Neuronal stem cell (in vitro differentiated cells): ENCODE measurements at regions not wholly inside any gene's neighbourhood (a gene's known extent, or its start where the extent isn't known, plus 50 kb on each side); places are given as distances from the start of the nearest gene placed in this dataset.

Experiments
- DNase-seq: peaks from one replicate; pipeline ENCODE4 v3.0.0-alpha.2; 2013; ENCODE audit warnings: low spot score
- H2AFZ ChIP-seq: one replicate; pipeline ENCODE4 v1.6.1; 2013; ENCODE audit warnings: mild to moderate bottlenecking, low read length, inconsistent platforms
- H2AK5ac ChIP-seq: 2 replicates; pipeline ENCODE4 v1.6.1; 2013; ENCODE audit warnings: low read depth, mild to moderate bottlenecking, inconsistent platforms, low read length, moderate library complexity, mixed read lengths
- H2BK120ac ChIP-seq: 2 replicates; pipeline ENCODE4 v1.6.1; 2013; ENCODE audit warnings: low read depth, mild to moderate bottlenecking, inconsistent platforms, low read length, moderate library complexity, mixed read lengths
- H2BK12ac ChIP-seq: one replicate; pipeline ENCODE4 v1.6.1; 2013; ENCODE audit warnings: low read length, inconsistent platforms
- H2BK15ac ChIP-seq: 2 replicates; pipeline ENCODE4 v1.6.1; 2013; ENCODE audit warnings: mild to moderate bottlenecking, low read length, inconsistent platforms, mixed read lengths
- H2BK5ac ChIP-seq: one replicate; pipeline ENCODE4 v1.6.1; 2013; ENCODE audit warnings: inconsistent platforms, mild to moderate bottlenecking, low read length, moderate library complexity
- H3K14ac ChIP-seq: one replicate; pipeline ENCODE4 v1.6.1; 2013; ENCODE audit warnings: low read length, inconsistent platforms
- H3K18ac ChIP-seq: 2 replicates; pipeline ENCODE4 v1.6.1; 2013; ENCODE audit warnings: low read length, inconsistent platforms
- H3K23ac ChIP-seq: 2 replicates; pipeline ENCODE4 v1.6.1; 2013; ENCODE audit warnings: low read depth, mild to moderate bottlenecking, mixed read lengths, low read length, inconsistent platforms; ENCODE audit not compliant: poor library complexity
- H3K27ac ChIP-seq: replicated peaks from 3 replicates; pipeline ENCODE4 v1.5.1; 2013; ENCODE audit warnings: low read length, inconsistent platforms
- H3K27me3 ChIP-seq, 3 experiments: 2 replicates each; pipeline ENCODE4 v1.6.1; 2013; ENCODE audit warnings: low read length in 3 of 3, mild to moderate bottlenecking in 2 of 3, inconsistent platforms in 1 of 3, low read depth in 1 of 3, mixed read lengths in 1 of 3, moderate library complexity in 1 of 3; ENCODE audit not compliant: control insufficient read depth in 3 of 3, insufficient read depth in 3 of 3
- H3K36me3 ChIP-seq, 2 donors: replicated peaks in 1 of 2; 2 replicates each; pipeline ENCODE4 v1.6.1; 2013; ENCODE audit warnings: low read length in 2 of 2; ENCODE audit not compliant: control insufficient read depth in 2 of 2, insufficient read depth in 2 of 2
- H3K4ac ChIP-seq: 2 replicates; pipeline ENCODE4 v1.6.1; 2013; ENCODE audit warnings: inconsistent platforms, mild to moderate bottlenecking, low read length, moderate library complexity
- H3K4me1 ChIP-seq, 2 donors: 1 replicate in 1 of 2; 2 replicates in 1 of 2; pipeline ENCODE4 v1.6.1; 2013; ENCODE audit warnings: low read length in 2 of 2, low read depth in 1 of 2; ENCODE audit not compliant: control insufficient read depth in 2 of 2, insufficient read depth in 1 of 2
- H3K4me2 ChIP-seq: one replicate; pipeline ENCODE4 v1.6.1; 2013; ENCODE audit warnings: mild to moderate bottlenecking, low read length, inconsistent platforms; ENCODE audit not compliant: insufficient read depth, poor library complexity, severe bottlenecking
- H3K4me3 ChIP-seq, 2 donors: 2 replicates each; pipeline ENCODE4 v1.5.1; 2013; ENCODE audit warnings: low read length in 2 of 2, mild to moderate bottlenecking in 2 of 2, inconsistent platforms in 1 of 2, moderate library complexity in 1 of 2
- H3K79me1 ChIP-seq: one replicate; pipeline ENCODE4 v1.6.1; 2013; ENCODE audit warnings: low read depth, mild to moderate bottlenecking, inconsistent platforms, low read length, moderate library complexity
- H3K9ac ChIP-seq: one replicate; pipeline ENCODE4 v1.6.1; 2013; ENCODE audit warnings: mild to moderate bottlenecking, low read depth, low read length, inconsistent platforms; ENCODE audit not compliant: poor library complexity
- H3K9me3 ChIP-seq, 2 donors: replicated peaks in 1 of 2; 2 replicates each; pipeline versions ENCODE3 to v1.6.1; 2013; ENCODE audit warnings: low read length in 2 of 2, mild to moderate bottlenecking in 2 of 2, inconsistent platforms in 1 of 2, low read depth in 1 of 2, mixed read lengths in 1 of 2, moderate library complexity in 1 of 2; ENCODE audit not compliant: control insufficient read depth in 2 of 2, insufficient read depth in 1 of 2
- H4K8ac ChIP-seq: one replicate; pipeline ENCODE4 v1.6.1; 2013; ENCODE audit warnings: low read depth, mild to moderate bottlenecking, inconsistent platforms, low read length, moderate library complexity
- H4K91ac ChIP-seq: one replicate; pipeline ENCODE4 v1.6.1; 2013; ENCODE audit warnings: low read length, low read depth, mild to moderate bottlenecking, inconsistent platforms; ENCODE audit not compliant: poor library complexity
- WGBS, 2 donors: extraction: QIAGEN DNeasy Blood & Tissue Kit; methylation state at CpG; one replicate each; pipeline ENCODE4 v1.1.7; 2013; ENCODE audit warnings: missing lambda C conversion rate in 2 of 2, mixed read lengths in 1 of 2; ENCODE audit not compliant: insufficient read length in 2 of 2, insufficient replicate concordance in 1 of 2; ENCODE audit errors: extremely low coverage in 2 of 2; 5-methylcytosine and 5-hydroxymethylcytosine counted together

- H3K23ac ChIP-seq, result no peak overlapping the region
- H2AFZ ChIP-seq, result no peak overlapping the region
- H2BK15ac ChIP-seq, result no peak overlapping the region
- no peak overlapping the region for H2BK12ac ChIP-seq
- no peaks in the 10 kb centered on the region for H3K79me1 ChIP-seq
- no peak overlapping the region for H4K91ac ChIP-seq
- H3K4me1 ChIP-seq, result peaks cover 0 to 2% of the 10 kb centered on the region in 2 donors
- H3K4ac ChIP-seq, result no peak overlapping the region
- no peak overlapping the region for H3K4me3 ChIP-seq
- no peaks in the 10 kb centered on the region for H3K9me3 ChIP-seq
- H2AK5ac ChIP-seq, result peak overlapping the region; percentile 24
- H3K27me3 ChIP-seq, result no peaks in the 10 kb centered on the region
- no peak overlapping the region for H2BK120ac ChIP-seq
- no peak overlapping the region for H3K9ac ChIP-seq
- H2BK5ac ChIP-seq, result no peak overlapping the region
- no peak overlapping the region for H3K27ac ChIP-seq
- no peak overlapping the region for H4K8ac ChIP-seq
- H3K36me3 ChIP-seq, result no peaks in the 10 kb centered on the region
- DNase-seq, result no peak
- H3K14ac ChIP-seq, result no peak overlapping the region
- WGBS, 2 donors, result no CpG with 5 or more reads among the region's 14 CpGs
- no peak overlapping the region for H3K4me2 ChIP-seq
- H3K18ac ChIP-seq, result no peak overlapping the region
Measured at GRCh38 chr9:91073811-91074771, 272.5 kb downstream of the SYK start.

DNA sequence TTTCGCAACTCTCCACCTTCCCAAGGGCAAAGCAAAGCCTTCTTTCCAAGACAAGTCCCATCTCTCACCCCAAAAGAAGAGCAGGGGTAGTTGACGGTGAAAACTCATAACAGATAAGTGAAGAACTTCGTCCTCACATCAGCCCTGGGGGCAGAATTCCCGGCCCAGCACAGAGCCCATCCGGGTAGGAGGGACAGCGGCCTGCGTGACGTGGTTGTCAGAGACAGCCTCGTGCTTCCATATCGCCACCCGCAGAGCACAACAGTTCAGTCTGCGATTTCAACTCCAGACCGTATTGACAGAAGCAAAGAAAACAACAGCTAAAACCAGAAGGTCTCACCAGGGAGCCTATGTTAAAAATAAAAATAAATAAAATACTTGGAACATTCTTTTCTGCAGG, 273.2 kb downstream of the SYK start:
- Histone ChIP-seq H3K18ac (no peak overlapping the region), H3K4me3 (no peak overlapping the region), H3K14ac (no peak overlapping the region), H2BK120ac (no peak overlapping the region), H3K27ac (no peak overlapping the region), H3K4me2 (no peak overlapping the region), H4K8ac (no peak overlapping the region), H2AK5ac (no peak overlapping the region), H3K27me3 (no peaks in the 10 kb centered on the region), H3K4ac (no peak overlapping the region), H3K23ac (no peak overlapping the region), H4K91ac (no peak overlapping the region), H3K9ac (no peak overlapping the region), H2BK15ac (no peak overlapping the region), H3K4me1 (peaks cover 0 to 2% of the 10 kb centered on the region in 2 donors), H3K9me3 (no peaks in the 10 kb centered on the region), H2AFZ (no peak overlapping the region), H3K79me1 (no peaks in the 10 kb centered on the region), H2BK5ac (no peak overlapping the region), H2BK12ac (no peak overlapping the region), H3K36me3 (no peaks in the 10 kb centered on the region)
- DNase-seq, result no peak
- WGBS, 2 donors, result no CpG with 5 or more reads among the region's 13 CpGs

DNA sequence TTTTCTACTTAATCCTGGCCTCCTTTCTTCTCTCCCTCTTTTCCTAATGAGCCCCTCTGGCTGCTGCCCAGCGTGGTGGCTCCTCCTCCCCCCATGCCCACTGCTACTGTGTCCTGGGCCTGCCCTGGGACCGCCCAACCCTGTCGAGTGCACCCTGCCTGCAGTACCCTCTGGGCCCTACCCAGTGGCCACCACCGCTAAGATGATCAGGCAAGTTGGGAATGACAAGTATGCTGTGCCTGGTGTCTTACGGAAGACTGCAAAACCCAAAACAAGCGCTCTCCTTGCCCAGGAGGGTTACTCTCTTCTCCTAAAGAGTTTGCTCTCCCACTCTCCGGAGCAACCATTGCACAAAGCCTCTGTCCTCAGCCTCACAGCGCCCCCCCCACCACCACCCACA, 273.7 kb downstream of the SYK start:
- H3K4ac ChIP-seq, result no peak overlapping the region

DNA sequence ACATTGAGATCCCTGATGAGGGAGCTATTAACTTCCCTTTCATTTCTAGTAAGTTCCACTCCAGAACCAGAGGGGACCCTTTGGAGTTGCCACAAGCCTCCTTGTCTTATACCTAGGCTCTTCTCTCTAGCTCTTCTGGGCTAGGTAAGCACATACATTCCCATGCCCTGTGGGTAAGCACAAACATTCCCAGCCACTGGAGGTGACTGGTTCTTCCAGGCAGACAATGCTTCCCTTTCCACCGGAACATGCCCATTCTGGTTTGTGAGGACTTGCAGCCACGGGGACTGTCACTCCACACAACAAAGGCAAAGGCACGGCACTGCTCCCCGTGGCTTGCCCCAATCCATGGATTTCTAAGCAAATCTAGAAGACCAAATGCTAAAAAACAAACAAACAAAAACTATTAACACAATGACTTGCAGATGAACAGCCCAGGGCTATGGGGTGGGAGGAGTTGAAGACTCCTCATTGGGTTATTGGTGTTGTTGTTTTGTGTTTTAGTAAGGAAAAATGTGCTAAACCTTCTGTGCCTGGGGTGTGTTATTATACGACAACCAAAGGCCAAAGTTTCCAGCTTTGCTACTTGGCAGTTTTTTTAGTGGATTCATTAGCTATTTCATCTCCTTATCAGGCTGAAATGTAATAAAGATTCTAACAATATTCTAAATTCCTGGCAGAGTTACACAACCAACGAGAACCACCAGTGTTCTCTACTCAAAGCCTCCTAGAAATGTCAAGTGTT, 276.2 kb downstream of the SYK start:
- H4K8ac ChIP-seq, result no peak overlapping the region
- H3K4me1 ChIP-seq, result peaks cover 0 to 2% of the 10 kb centered on the region in 2 donors
- H2BK120ac ChIP-seq, result no peak overlapping the region
- no peak overlapping the region for H3K23ac ChIP-seq
- no peak overlapping the region for H3K18ac ChIP-seq
- H3K14ac ChIP-seq, result no peak overlapping the region
- H3K9ac ChIP-seq, result no peak overlapping the region
- no peak overlapping the region for H3K4me3 ChIP-seq
- H2BK15ac ChIP-seq, result no peak overlapping the region
- H3K27me3 ChIP-seq, result no peaks in the 10 kb centered on the region
- H3K4me2 ChIP-seq, result no peak overlapping the region
- no peak overlapping the region for H2BK5ac ChIP-seq
- no peak overlapping the region for H3K27ac ChIP-seq
- no peak overlapping the region for H2AK5ac ChIP-seq
- H3K9me3 ChIP-seq, result no peaks in the 10 kb centered on the region
- no peaks in the 10 kb centered on the region for H3K36me3 ChIP-seq
- H4K91ac ChIP-seq, result no peak overlapping the region
- H3K79me1 ChIP-seq, result no peaks in the 10 kb centered on the region
- H2AFZ ChIP-seq, result no peak overlapping the region
- H2BK12ac ChIP-seq, result no peak overlapping the region
- no CpG with 5 or more reads among the region's 6 CpGs for WGBS, 2 donors
- no peak overlapping the region for H3K4ac ChIP-seq
- no peak for DNase-seq

More for the DNA sequence above, 273.7 kb downstream of the SYK start:
- no peak overlapping the region for H3K18ac ChIP-seq
- H2BK5ac ChIP-seq, result no peak overlapping the region
- no peak overlapping the region for H2BK15ac ChIP-seq
- peak overlapping the region; percentile 67 for H3K23ac ChIP-seq
- no peak overlapping the region for H2BK12ac ChIP-seq
- no peak overlapping the region for H3K4me3 ChIP-seq
- H2AK5ac ChIP-seq, result no peak overlapping the region
- no peak overlapping the region for H3K4me2 ChIP-seq
- H3K9ac ChIP-seq, result no peak overlapping the region
- H3K14ac ChIP-seq, result no peak overlapping the region
- no peak overlapping the region for H2AFZ ChIP-seq
- no peak overlapping the region for H4K8ac ChIP-seq
- peaks cover 0 to 2% of the 10 kb centered on the region in 2 donors for H3K4me1 ChIP-seq
- no peaks in the 10 kb centered on the region for H3K36me3 ChIP-seq
- H3K27me3 ChIP-seq, result no peaks in the 10 kb centered on the region
- H3K79me1 ChIP-seq, result no peaks in the 10 kb centered on the region
- no peak overlapping the region for H3K27ac ChIP-seq
- DNase-seq, result no peak
- no peaks in the 10 kb centered on the region for H3K9me3 ChIP-seq
- H2BK120ac ChIP-seq, result no peak overlapping the region
- H4K91ac ChIP-seq, result no peak overlapping the region
- WGBS, 2 donors, result no CpG with 5 or more reads among the region's 8 CpGs
